Effector memory CD4-positive, alpha-beta T cell (primary cell): ENCODE measurements at regions not wholly inside any gene's neighbourhood (a gene's known extent, or its start where the extent isn't known, plus 50 kb on each side); places are given as distances from the start of the nearest gene placed in this dataset.

Source experiments
- DNase-seq, 3 donors: peaks; one replicate each; pipeline ENCODE4 v3.0.0-alpha.2; 2020
- H3K27ac ChIP-seq: 2 replicates; pipeline ENCODE4 v1.7.0; 2013; ENCODE audit warnings: mild to moderate bottlenecking, low read length, moderate library complexity; ENCODE audit not compliant: insufficient read depth, poor library complexity, severe bottlenecking
- H3K27me3 ChIP-seq: replicated peaks from 2 replicates; pipeline ENCODE4 v1.7.0; 2013; ENCODE audit warnings: mild to moderate bottlenecking, low read length; ENCODE audit not compliant: insufficient read depth, control insufficient read depth, poor library complexity, severe bottlenecking
- H3K36me3 ChIP-seq: 2 replicates; pipeline ENCODE4 v1.7.0; 2013; ENCODE audit warnings: mild to moderate bottlenecking, low read length, moderate library complexity; ENCODE audit not compliant: control insufficient read depth, insufficient read depth
- H3K4me1 ChIP-seq: 2 replicates; pipeline ENCODE4 v1.7.0; 2013; ENCODE audit warnings: low read length, mild to moderate bottlenecking; ENCODE audit not compliant: control insufficient read depth, insufficient read depth, poor library complexity, severe bottlenecking
- H3K4me3 ChIP-seq: 2 replicates; pipeline ENCODE4 v1.7.0; 2013; ENCODE audit warnings: low read length, low read depth, mild to moderate bottlenecking; ENCODE audit not compliant: insufficient read depth, poor library complexity, severe bottlenecking
- H3K9me3 ChIP-seq: 2 replicates; pipeline ENCODE4 v1.7.0; 2013; ENCODE audit warnings: mild to moderate bottlenecking, low read length, moderate library complexity; ENCODE audit not compliant: control insufficient read depth

DNA sequence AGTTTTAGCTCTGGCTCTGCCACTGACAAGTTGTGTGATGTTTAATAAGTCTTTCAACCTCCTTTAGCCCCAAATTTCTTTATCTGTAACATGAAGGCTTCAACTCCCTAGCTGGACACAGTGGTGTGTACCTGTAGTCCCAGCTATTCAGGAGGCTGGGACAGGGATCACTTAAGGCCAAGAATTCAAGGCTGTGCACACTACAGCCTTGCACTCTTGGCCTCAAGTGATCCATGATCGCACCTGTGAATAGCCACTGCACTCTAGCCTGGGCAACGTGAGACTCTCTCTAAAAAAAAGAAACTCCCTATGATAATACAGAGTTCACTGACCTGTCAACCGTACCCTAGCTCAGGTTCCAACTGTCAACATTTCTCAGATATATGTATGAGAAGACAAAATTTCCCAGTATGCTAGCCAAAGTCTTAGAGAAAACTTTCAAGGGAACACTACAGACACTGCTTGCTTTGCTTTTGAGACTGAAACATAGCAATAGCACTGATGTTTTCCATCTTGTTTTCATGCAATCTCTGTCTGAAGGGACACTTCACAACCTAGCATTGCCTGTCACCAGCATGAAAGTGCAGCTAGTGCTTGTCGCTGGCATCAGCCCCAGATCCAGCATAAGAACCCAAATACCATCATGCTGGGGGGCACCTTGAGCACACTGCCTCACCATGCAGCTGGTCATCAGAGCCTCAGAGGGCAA lies 51.6 kb upstream of the PTPN13 start:
- H3K36me3 ChIP-seq, result no peaks in the 10 kb centered on the region
- peaks cover 12% of the 10 kb centered on the region for H3K4me1 ChIP-seq
- no peak for DNase-seq
- H3K27me3 ChIP-seq, result no peaks in the 10 kb centered on the region
- no peak overlapping the region for H3K27ac ChIP-seq
- H3K4me3 ChIP-seq, result no peak overlapping the region
- H3K9me3 ChIP-seq, result no peaks in the 10 kb centered on the region

- H3K9me3 ChIP-seq, result no peaks in the 10 kb centered on the region
- peaks cover 12% of the 10 kb centered on the region for H3K4me1 ChIP-seq
- DNase-seq, result no peak
- no peak overlapping the region for H3K27ac ChIP-seq
- no peaks in the 10 kb centered on the region for H3K36me3 ChIP-seq
- no peak overlapping the region for H3K4me3 ChIP-seq
- H3K27me3 ChIP-seq, result no peaks in the 10 kb centered on the region
These were observed 51.0 kb upstream of the PTPN13 start for GRCh38 chr4:86543080-86543479.

- peaks cover 12% of the 10 kb centered on the region for H3K4me1 ChIP-seq
- H3K4me3 ChIP-seq, result no peak overlapping the region
- H3K36me3 ChIP-seq, result no peaks in the 10 kb centered on the region
- H3K27me3 ChIP-seq, result no peaks in the 10 kb centered on the region
- no peak for DNase-seq
- peak overlapping the region; percentile 29 for H3K27ac ChIP-seq
- no peaks in the 10 kb centered on the region for H3K9me3 ChIP-seq
These were observed 50.4 kb upstream of the PTPN13 start for GRCh38 chr4:86543560-86544309.

DNA sequence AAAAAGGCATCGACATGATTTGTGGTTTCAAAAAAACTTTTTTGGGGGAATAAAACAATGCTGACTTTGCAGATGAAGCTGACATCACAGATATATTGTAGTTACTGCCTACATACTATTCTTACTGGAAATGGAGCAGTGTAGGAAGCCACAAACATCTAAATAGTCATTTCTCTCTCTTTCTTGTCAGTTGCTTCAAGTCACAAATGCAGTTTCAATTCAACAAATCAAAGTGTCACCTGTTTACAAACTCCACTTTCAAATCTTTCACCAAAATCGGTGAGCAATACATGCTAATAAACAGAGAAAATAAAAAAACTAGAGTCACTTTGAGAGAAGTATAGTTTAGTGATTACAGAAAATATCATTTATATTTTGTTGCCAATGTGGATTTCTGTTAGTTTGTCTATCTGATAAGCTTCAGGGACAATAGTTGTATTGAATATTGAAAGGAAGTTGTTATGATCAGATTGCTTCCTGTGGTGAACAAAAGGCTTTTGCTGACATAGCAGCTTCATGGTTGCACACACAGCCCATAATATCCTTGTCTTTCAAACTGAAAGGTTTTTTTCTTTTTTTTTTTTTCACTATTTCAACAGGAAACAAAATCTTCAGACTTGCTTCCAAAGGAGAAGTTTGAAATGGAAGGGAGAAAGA lies 49.7 kb upstream of the PTPN13 start:
- Histone ChIP-seq H3K9me3 (no peaks in the 10 kb centered on the region), H3K4me3 (peak overlapping the region; percentile 16), H3K36me3 (no peaks in the 10 kb centered on the region), H3K27ac (peak overlapping the region; percentile 29), H3K27me3 (no peaks in the 10 kb centered on the region), H3K4me1 (peaks cover 12% of the 10 kb centered on the region)
- DNase-seq, result peak in 1 of 3 donors; percentile 12
